ENCODE measurements at regions not wholly inside any gene's neighbourhood (a gene's known extent, or its start where the extent isn't known, plus 50 kb on each side); places are given as distances from the start of the nearest gene placed in this dataset.

- H3K9me2 ChIP-seq (replicated peaks; ENCODE audit: insufficient read depth, low read length) = no peaks in the 10 kb centered on the region
- H3K27ac ChIP-seq (ENCODE audit: low read depth, low read length) = no peak overlapping the region
- no peaks in the 10 kb centered on the region for H3K27me3 ChIP-seq (ENCODE audit: low read length)
- H3K36me3 ChIP-seq (ENCODE audit: low read length) = no peaks in the 10 kb centered on the region
- no peaks in the 10 kb centered on the region for H4K20me1 ChIP-seq (ENCODE audit: low read depth, low read length)
- H3K9me3 ChIP-seq (ENCODE audit: insufficient read depth, low read length) = no peaks in the 10 kb centered on the region
- H3K9ac ChIP-seq (ENCODE audit: low read length) = no peak overlapping the region
- no peaks in the 10 kb centered on the region for H3F3A ChIP-seq (ENCODE audit: insufficient read depth)
- H3K4me3 ChIP-seq (ENCODE audit: insufficient read depth, low read length, poor library complexity, severe bottlenecking) = no peak overlapping the region
- no peak overlapping the region for H2AFZ ChIP-seq (ENCODE audit: low read depth, low read length, severe bottlenecking)
- H3K4me2 ChIP-seq (ENCODE audit: low read depth, low read length, poor library complexity, severe bottlenecking) = no peak overlapping the region
- no peaks in the 10 kb centered on the region for H3K79me2 ChIP-seq (ENCODE audit: insufficient read depth, low read length)
- TF ChIP-seq CTCF (IDR thresholded peaks at IDR 0.05; ENCODE audit: insufficient read depth, low read length, poor library complexity, severe bottlenecking) (no peak), EZH2phosphoT487 (conservative IDR thresholded peaks at IDR 0.05; ENCODE audit: low read length) (no peak)
These were observed 290.0 kb downstream of the CYP26B1 start for GRCh38 chr2:71857636-71858035.

GRCh38 chr2:71856773-71857525 lies 290.7 kb downstream of the CYP26B1 start:
- no peaks in the 10 kb centered on the region for H3K9me3 ChIP-seq (ENCODE audit: insufficient read depth, low read length)

GRCh38 chr2:71853858-71854257 lies 293.8 kb downstream of the CYP26B1 start:
- no peaks in the 10 kb centered on the region for H3K27me3 ChIP-seq (ENCODE audit: low read length)
- no peak overlapping the region for H3K9ac ChIP-seq (ENCODE audit: low read length)
- H3K4me2 ChIP-seq (ENCODE audit: low read depth, low read length, poor library complexity, severe bottlenecking) = no peak overlapping the region
- no peaks in the 10 kb centered on the region for H4K20me1 ChIP-seq (ENCODE audit: low read depth, low read length)
- no peaks in the 10 kb centered on the region for H3F3A ChIP-seq (ENCODE audit: insufficient read depth)
- no peak overlapping the region for H2AFZ ChIP-seq (ENCODE audit: low read depth, low read length, severe bottlenecking)
- H3K79me2 ChIP-seq (ENCODE audit: insufficient read depth, low read length) = no peaks in the 10 kb centered on the region
- H3K4me3 ChIP-seq (ENCODE audit: insufficient read depth, low read length, poor library complexity, severe bottlenecking) = no peak overlapping the region
- no peak for TF ChIP-seq CTCF (IDR thresholded peaks at IDR 0.05; ENCODE audit: insufficient read depth, low read length, poor library complexity, severe bottlenecking)
- no peak for TF ChIP-seq EZH2phosphoT487 (conservative IDR thresholded peaks at IDR 0.05; ENCODE audit: low read length)
- no peak overlapping the region for H3K27ac ChIP-seq (ENCODE audit: low read depth, low read length)
- H3K9me2 ChIP-seq (replicated peaks; ENCODE audit: insufficient read depth, low read length) = no peaks in the 10 kb centered on the region
- H3K9me3 ChIP-seq (ENCODE audit: insufficient read depth, low read length) = no peaks in the 10 kb centered on the region
- H3K36me3 ChIP-seq (ENCODE audit: low read length) = no peaks in the 10 kb centered on the region

More at GRCh38 chr2:71856773-71857525, 290.7 kb downstream of the CYP26B1 start:
- no peaks in the 10 kb centered on the region for H4K20me1 ChIP-seq (ENCODE audit: low read depth, low read length)
- H3K4me3 ChIP-seq (ENCODE audit: insufficient read depth, low read length, poor library complexity, severe bottlenecking) = no peak overlapping the region
- no peak overlapping the region for H3K9ac ChIP-seq (ENCODE audit: low read length)
- H3K79me2 ChIP-seq (ENCODE audit: insufficient read depth, low read length) = no peaks in the 10 kb centered on the region
- H3K27me3 ChIP-seq (ENCODE audit: low read length) = no peaks in the 10 kb centered on the region
- H3K9me2 ChIP-seq (replicated peaks; ENCODE audit: insufficient read depth, low read length) = no peaks in the 10 kb centered on the region
- no peak for TF ChIP-seq EZH2phosphoT487 (conservative IDR thresholded peaks at IDR 0.05; ENCODE audit: low read length)
- no peak for TF ChIP-seq CTCF (IDR thresholded peaks at IDR 0.05; ENCODE audit: insufficient read depth, low read length, poor library complexity, severe bottlenecking)
- no peak overlapping the region for H2AFZ ChIP-seq (ENCODE audit: low read depth, low read length, severe bottlenecking)
- no peaks in the 10 kb centered on the region for H3K36me3 ChIP-seq (ENCODE audit: low read length)
- H3K27ac ChIP-seq (ENCODE audit: low read depth, low read length) = no peak overlapping the region
- no peaks in the 10 kb centered on the region for H3F3A ChIP-seq (ENCODE audit: insufficient read depth)
- H3K4me2 ChIP-seq (ENCODE audit: low read depth, low read length, poor library complexity, severe bottlenecking) = no peak overlapping the region
